Dedifferentiated amniotic fluid mesenchymal stem cell (primary cell): ENCODE measurements at regions not wholly inside any gene's neighbourhood (a gene's known extent, or its start where the extent isn't known, plus 50 kb on each side); places are given as distances from the start of the nearest gene placed in this dataset.

ENCODE experiments used
- DNase-seq: peaks from one replicate; pipeline ENCODE4 v3.0.0-alpha.2; 2016; ENCODE audit errors: extremely low spot score

DNA sequence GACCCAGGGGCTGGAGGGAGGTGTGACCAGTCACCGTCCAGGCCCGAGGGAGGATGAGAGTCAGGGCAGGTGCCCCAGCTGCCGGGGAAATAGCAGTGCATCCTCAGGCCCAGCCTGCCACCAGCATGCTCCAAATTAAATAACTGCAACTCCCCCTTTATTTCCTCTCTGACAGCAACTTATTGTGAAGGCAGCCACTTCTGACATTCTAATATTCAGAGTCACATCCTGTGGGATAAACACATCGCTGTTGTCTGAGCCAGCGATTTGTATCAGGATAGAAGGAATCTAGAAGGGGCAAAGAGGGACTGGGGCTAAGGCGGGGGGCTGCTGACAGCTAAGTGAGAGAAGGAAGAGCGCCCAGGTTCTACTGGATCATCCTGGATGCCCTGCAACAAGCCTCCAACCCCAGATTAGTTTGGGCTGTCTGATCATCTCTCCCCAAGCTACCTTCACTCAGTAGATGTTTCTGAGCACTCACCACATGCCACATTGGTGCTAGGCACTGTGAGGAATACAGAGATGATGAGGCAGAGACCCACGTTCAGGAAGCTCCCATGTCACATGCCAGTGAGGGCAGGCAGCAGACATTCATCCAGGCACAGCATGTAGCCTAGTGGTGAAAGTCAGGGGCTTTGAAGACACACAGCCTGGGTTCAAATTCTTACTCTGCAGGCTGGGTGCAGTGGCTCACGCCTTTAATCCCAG is 214.1 kb downstream of the BUD13 start:
- DNase-seq = no peak

DNA sequence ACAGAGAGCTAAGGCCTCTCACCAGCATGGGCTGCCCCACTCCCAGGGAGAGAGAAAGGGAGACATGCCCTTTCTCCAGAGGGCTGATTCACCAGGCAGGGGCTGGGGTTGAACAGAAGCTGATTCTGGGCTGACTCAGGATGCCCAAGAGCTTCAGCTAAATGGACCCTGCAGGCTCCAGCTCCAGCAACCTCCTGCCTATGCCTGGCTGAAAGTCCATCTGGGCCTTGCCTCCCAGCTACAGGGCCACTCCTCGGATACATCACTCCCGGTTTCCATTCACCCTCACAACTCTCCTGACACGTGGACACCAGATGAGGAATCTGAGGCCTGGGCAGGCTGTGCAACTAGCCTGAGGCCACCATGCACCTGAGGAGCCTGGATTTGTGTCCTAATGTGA is 215.5 kb downstream of the BUD13 start:
- no peak for DNase-seq

DNA sequence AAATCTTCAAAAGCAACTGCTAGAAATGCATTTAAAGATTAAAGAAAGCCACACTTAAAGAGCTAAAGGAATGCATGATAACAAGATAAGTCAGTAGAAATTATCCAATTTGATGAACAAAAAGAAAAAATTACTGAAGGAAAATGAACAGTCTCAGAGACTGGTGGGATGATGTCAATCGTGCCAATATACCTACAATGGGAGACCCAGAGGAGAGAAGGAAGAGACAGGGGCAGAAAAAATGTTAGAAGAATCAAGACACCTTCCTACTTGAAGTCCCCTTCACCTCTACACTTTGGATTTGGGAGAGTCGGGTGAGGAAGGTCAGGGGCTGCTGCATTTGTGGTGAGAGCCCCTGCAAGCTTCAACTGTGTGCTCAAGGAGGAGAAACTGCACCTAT is 216.3 kb downstream of the BUD13 start:
- DNase-seq = no peak

DNA sequence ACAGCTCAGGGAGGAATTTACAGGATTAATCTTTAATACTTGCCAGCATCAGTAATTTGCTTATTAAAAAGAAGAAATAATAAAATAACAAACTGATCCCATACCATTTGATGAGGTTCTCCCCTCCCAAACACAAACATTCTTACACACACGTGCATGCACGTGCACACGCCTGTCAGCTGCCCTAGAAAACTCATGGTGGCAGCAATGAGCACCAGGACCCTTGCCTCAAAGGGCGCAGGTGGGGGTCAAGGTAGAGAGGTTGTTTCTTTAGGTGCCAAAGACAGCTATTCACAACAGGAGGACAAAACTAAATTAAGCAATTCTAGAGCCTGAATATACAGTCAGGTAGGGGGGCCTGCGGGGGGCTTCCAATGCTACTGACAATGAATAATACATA is 219.3 kb downstream of the BUD13 start:
- no peak for DNase-seq

DNA sequence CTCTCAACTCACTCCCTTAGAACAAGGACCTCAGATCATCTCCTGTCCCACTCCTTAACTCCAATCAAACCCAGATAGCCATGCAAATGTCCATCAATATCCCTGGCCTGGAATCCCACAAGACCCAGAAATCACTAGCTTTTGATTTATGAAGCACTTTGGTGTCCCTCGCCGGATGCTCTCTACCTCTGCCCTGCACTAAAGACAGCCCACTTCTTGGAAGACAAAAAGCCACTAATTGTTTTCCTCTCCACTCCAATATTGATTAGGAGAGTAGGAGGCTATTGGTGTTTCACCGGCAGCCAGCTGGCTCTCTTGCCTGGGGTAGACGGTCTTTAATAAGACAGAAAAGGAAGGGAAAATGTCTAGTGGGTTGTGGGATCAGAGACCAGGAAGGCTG is 221.2 kb downstream of the BUD13 start:
- DNase-seq = no peak

DNA sequence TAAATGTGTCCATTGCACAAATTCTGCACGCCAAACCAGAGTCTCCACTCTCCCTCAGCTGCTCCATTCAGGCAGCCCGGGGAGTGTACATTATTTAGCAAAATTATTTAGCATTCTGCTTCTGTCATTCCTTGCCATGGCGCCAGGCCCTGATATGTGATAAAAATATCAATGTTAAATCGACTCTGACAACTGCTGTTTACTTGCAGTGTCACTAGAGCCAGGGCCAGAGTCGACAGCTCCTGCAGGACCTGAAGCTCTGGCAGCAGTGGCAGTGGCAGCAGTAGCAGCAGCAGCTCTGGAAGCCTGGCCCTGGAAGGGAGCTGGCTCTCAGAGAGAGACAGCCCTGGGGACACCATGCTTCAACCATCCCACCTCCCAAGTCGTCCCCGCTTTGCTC is 224.5 kb downstream of the BUD13 start:
- no peak for DNase-seq

DNA sequence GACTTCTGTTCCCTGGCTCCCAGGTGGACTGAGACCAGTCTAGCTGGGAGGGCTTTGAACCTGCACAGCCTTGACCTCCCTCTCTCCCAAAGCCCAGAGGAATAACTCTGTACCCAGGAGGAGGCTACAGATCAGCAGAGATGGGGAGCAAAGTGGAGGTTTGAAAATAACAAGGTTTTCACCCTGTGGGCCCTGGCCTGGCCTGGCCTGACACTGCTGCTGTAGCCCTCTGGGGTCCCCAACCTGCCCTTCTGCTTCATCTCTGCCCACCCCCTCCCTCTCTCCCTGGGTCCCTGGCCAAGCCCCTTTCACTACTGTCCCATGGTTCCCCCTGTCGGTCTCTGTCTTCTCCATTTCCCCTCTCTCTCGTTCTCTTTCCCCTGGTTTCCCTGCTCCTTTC is 225.2 kb downstream of the BUD13 start:
- no peak for DNase-seq

DNA sequence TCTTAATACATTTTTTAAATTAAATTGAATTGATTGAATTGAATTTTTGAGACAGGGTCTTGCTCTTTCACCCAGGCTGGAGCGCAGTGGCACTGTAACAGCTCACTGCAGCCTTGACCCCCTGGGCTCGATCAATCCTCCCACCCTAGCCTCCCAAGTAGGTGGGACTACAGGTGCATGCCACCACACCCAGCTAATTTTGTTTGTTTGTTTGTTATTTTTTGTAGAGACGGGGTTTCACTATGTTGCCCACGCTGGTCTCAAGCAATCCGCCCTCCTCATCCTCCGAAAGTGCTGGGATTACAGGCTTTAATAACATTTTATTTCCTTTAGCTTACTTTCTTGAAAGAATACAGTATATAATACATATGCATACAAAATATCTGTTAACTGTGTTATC is 226.9 kb downstream of the BUD13 start:
- no peak for DNase-seq

DNA sequence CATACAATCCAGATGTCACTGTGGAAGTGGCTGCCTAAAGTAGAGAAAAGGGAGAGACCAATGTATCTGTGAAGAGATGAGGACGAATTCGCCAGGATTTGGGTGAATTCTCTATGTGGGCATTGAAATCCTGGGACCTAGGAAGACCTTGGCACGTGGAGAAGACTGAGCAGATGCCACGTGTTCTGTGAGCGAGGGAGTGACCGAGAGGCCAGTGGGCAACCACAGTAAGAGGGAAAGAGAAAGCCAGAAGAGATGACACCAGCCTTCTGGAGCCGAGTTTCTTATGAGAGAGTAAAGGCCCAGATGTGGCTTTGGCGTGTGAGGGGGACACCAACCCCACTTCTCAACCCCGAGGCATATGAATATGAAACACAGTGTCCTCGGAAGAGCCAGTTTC is 228.1 kb downstream of the BUD13 start:
- no peak for DNase-seq

DNA sequence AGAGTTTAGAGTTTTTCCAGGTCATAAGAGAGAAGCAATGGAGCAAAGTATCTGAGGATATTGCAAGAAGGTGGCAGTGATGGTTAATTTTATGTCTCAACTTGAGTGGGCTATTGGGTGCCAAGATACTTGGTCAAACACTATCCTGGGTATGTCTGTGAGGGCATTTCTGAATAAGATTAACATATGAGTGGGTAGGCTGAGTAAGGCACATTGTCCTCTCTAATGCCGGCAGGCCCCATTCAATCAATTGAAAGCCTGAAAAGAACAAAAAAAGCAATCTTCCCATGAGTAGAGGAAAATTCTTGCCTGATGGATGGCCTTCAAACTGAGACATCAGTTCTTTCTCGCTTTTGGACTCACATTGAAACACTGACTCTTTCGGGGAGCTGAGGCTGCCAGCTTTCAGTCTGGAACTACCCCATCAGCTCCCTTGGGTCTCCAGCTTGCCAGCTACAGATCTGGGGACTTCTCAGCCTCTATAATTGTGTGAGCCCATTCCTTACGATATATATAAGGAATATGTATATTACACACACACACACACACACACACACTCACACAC is 228.8 kb downstream of the BUD13 start:
- no peak for DNase-seq

DNA sequence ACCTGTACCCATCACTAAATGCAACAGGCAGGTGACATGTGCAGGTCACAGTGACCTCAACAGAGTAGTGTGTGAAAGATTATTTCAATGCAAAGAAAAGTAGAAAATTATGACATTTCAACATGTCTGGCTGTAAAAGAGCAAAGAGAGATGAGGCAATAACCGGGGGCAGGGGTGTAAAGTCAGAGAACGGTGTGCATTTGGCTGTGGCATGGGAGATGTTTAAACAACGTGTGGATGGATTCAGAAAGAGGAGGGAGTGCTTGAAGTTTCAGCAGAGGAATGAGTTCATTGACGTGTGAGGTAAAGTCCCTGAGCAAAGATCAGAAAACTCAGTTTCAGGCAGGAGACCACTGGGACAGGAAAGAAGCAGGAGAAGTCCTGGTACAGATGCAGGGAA is 229.7 kb downstream of the BUD13 start:
- no peak for DNase-seq

DNA sequence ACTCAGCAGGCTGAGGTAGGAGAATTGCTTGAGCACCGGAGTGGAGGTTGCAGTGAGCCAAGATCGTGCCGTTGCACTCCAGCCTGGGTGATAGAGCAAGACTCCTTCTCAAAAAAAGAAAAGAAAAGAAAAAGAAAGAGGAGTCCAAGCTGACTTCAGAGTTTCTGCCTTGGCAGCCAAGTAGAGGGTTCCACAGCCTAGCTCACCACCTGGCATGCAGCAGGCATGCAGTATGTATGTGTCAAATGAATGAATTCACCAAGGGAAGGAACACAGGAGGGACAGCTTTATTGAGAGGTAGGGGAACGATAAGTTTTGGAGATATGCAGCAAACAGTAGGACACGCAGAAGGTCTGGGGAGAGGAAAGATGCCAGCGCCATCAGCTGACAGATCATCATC is 230.4 kb downstream of the BUD13 start:
- DNase-seq = no peak

DNA sequence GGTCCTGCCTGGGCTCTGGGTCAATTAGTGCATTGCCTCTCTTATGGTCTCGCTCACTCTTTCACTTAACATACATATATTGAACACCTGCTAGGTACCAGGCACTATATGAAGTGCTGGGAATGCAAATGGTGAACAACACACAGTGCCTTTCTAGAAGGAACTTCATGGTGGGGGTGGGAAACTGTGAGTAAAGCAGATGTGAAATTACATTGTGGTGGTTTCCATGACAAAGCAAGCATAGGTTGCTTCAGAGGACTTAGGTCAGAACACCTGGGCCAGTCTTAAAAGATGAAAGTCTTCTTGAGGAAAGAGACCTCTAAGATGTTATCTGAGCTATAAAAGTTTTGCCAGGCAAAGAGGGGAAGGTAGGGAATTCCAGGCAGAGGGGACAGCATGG is 231.3 kb downstream of the BUD13 start:
- no peak for DNase-seq

DNA sequence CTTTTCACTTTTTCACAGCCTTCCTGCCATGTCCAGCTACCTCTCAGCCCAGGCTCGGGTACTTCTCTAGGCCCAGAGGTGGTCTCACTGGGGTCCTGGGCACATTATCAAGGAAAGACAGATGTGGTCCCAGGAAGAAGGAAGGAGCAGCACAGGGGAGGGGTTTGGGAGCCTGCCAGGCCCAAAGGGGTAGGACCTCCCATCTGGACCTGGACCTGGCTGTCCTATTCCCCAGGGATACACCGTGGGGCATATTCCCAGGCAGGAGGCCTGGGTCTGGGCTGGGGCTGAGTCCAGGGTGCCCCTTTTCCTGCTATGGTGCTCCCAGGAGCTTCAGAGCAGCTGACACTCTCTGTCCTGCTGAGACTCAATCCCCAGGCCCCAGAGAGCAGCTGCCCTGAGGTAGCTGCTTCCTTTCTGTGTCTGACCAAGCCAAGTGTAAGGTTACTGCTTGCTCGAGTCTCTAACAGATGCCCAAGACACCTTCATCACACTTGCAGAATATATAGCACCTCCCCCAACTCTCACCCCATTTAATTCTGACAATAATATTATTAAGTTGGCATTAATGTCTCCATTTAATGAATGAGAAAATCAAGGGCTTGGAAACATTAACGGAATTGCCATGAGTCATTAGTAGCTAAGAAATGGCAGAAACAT is 232.0 kb downstream of the BUD13 start:
- DNase-seq = no peak

DNA sequence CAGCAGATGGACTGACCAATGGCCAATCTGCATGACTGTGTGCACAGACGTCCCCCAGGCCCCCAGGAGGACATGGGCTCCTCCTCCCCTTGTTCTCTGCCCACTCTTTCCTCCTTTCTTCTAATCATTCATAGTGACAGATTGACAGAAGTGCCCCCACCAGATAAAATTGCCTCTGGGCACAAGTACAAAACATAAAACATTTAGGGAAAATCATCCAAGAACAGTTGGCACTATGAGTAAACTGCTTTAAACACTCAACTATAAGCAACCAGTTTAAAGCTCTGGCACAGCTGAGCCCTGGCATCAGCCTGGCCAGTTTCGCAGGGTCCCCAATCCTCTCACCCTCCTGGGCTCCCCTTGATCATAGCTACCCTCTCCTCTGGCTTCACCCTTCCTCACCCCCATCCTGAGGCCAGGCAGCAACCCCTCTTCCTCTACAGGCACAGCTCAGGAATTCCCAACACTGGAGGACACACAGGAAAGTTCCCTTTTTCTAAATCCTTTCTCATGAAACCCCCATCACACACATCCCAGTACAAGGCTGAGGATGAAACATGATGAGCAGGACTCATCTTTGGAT is 232.9 kb downstream of the BUD13 start:
- no peak for DNase-seq

DNA sequence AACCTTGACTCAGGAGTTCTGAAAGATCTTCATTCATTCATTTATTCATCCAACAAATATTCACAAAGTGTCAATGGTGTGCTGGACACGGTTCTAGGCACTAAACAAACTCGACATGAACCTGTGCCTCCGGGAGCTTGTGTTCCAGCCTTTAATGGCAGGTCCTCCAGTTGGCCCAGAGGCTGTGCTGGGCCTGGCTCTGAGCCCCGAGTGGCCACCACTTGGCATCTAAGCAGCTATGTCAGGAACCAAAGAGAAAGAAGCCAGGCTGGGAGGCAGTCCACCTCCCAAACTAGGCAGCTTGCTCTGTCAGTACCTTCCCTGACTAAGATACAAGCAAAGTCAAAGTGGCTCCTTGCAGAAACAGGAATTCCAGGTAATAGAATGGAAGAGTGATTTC is 233.6 kb downstream of the BUD13 start:
- no peak for DNase-seq

DNA sequence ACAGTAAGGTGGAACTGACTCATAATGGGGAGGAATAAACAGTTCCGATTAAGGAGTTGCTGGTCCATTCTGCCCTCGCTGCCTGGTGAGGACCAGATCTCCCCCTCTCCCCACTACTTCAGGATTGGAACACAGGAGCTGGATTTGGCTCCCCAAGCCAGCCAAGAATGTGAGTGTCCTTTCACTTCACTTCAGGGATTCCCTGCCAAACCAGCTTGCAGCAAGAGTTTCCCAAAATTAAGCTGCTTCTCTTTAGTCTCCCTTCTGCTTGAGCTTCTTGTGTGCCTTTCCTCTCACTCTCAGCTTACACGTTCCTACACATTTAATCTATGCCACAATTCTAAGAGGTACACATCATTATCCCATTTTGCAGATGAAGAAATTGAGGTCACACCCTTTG is 234.1 kb downstream of the BUD13 start:
- no peak for DNase-seq

DNA sequence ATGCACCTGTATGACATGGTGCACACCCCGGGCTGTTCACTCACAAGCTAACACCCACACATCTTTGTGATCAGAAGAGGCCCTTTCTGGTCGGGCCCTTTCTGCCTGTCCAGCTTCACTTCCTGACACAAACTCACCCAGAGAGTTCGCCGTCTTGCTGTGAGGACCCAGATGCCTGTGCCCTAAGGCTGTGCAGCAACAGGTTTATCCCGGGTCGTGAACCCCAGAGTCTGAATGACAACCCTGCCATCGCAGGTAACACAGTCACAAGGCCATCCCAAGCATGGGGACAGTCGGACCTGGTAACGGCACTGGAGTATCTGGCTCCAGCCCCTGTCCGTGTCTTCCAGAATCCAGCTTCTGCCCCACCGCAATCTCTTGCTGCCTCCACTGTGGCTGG is 235.1 kb downstream of the BUD13 start:
- no peak for DNase-seq

DNA sequence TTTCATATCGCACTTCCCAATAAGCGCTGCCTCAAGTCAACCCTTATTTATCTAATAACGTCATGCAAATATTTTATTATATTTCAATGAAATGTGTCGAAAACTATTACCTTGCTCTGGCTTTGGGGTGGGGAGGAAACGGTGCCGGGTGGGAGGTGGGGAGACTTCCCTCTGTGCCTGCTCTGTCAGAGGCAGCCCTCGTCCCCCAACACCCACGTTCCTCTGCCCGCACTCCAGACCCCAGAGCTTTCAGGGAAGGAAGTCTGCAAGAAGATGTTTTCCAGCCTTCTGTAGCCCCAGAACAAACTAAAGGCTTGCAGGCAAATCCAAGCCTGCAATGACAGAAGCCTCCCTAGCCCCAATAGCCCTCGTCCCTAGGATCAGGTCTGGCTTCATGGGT is 235.7 kb downstream of the BUD13 start:
- no peak for DNase-seq

DNA sequence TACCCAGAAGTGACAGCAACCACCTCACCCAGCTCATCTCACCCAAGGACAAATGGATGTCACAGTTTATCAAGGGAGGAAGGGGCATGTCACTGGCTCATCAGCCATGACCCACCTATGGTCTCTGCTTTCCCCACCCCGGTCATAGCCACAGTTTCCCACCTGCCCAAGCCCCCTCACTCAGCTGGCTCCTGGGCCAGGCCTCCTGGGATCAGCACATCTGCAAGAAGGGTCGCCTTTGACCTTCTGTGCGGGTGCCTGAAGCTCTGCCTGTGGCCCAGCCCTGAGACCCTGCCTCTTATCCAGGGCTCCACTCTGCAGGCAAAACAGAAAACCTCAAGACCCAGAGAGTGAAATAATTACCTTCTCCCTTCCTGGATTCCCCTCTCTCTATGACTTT is 236.4 kb downstream of the BUD13 start:
- no peak for DNase-seq

DNA sequence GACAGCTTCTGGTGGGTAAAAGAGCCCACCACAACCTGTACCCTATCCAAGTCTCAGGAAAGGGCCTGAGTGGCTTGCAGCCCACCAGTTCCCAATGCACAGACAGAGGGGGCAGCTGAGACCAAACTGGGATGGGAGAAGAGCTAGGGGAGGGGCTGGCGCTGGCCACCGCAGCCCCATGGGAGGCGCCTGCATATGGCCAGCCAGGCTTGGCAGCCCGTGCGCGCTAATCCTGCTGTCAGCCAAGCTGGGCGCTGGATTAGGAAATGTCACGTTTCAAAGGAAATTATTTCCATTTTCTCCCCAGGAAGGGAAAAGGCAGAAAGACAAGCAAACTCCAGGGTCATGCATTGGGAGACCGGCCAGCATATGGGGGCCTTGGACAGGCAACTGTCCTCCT is 236.8 kb downstream of the BUD13 start:
- DNase-seq = no peak

DNA sequence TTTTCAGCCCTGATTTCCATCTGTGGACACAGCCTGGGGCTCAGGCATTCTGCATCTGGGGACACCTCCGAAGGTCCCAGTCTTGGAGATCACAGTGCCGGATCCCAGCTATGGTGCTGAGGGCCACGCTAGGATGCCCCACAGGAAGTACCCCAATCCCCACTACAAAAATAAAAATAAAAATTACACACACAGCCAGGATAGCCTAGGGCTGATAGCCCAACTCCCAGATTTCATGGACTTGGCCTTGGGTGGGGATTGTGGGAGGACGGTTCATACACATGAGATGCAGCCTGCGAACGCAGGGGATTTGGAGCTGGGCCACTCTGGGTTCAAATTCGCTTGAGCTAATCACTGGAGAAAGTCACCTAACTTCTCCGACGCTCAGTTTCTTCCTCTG is 237.7 kb downstream of the BUD13 start:
- no peak for DNase-seq

DNA sequence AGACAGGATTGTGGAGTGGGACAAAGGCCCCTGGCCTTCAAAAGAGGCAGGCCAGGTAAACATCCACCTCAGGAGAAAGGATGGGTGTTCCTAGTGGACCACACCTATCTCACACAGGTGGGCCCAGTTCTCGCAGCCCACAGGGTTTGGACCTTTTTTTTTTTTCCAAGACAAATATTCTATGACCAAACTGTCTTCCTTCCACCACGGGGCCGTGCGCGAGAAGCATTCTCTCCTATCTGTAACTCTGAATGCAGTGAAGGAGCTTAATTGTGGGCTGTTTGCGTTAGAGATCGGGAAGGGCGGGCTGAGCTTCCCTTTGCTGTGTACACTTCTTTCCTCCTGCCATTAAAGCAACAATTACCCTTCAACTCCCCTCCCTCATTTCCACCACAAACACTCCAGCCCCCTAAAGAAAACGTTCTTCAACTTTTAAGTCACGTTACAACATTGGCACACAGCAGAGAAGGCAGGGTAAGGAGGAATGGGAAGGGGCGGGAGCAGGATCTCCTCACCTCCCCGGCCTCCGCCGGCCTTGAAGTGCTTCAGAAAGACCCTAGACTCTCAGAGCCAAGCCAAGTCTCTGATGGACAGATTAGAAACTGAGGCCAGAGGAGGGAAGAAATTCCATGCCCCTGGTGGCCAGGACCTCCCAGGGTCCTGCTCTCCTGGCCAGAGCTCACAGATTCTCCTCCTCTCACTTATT is 238.4 kb downstream of the BUD13 start:
- DNase-seq = no peak
